ENCODE measurements at regions not wholly inside any gene's neighbourhood (a gene's known extent, or its start where the extent isn't known, plus 50 kb on each side); places are given as distances from the start of the nearest gene placed in this dataset.

DNA sequence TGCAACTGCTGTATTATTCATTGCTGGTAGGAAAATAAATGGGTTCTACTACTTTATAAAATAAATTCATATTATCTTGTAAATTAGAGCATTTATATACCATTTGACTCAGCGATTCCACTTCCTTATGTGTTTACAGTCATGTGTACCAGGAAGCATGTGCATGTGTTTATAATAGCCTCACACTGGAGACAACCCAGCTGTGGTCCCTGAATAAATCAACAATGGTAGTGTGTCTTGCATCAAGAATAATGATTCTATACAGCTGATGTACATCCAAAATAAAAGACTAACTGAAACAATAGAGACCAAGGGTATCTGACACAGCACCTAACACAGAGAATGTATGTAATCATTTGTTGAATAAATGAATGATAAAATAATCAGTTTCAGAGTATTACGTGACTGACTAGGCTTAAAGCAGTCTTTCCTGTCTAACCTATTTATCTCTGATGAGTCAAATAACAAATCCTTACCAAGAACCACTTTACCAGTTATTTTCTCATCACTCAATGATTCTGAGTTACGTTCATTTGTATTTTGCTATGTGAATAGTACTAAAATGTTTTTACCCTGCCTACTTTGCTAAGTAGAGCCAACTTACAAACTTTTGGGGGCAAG is 216.8 kb downstream of the UBE2E3 start:
- H3K9me3 ChIP-seq (ENCODE audit: control insufficient read depth in 2 of 2, insufficient read depth in 1 of 2, low read depth in 1 of 2, low read length in 1 of 2), result no peaks in the 10 kb centered on the region
- H3K27ac ChIP-seq (ENCODE audit: low read depth in 2 of 2, low read length in 1 of 2), result no peak overlapping the region
- no peaks in the 10 kb centered on the region for H3K36me3 ChIP-seq (ENCODE audit: control insufficient read depth in 2 of 2, insufficient read depth in 2 of 2, low read length in 1 of 2)
- no peaks in the 10 kb centered on the region for H3K4me1 ChIP-seq (ENCODE audit: control insufficient read depth in 2 of 2, insufficient read depth in 2 of 2, low read length in 1 of 2)
- WGBS, 2 donors, result 55% methylated on average over 3 of the region's 3 CpGs
- H3K27me3 ChIP-seq (ENCODE audit: control insufficient read depth in 1 of 2, insufficient read depth in 2 of 2, low read length in 2 of 2), result no peaks in the 10 kb centered on the region
- no peak overlapping the region for H3K4me3 ChIP-seq (ENCODE audit: low read depth in 1 of 2, low read length in 2 of 2)

DNA sequence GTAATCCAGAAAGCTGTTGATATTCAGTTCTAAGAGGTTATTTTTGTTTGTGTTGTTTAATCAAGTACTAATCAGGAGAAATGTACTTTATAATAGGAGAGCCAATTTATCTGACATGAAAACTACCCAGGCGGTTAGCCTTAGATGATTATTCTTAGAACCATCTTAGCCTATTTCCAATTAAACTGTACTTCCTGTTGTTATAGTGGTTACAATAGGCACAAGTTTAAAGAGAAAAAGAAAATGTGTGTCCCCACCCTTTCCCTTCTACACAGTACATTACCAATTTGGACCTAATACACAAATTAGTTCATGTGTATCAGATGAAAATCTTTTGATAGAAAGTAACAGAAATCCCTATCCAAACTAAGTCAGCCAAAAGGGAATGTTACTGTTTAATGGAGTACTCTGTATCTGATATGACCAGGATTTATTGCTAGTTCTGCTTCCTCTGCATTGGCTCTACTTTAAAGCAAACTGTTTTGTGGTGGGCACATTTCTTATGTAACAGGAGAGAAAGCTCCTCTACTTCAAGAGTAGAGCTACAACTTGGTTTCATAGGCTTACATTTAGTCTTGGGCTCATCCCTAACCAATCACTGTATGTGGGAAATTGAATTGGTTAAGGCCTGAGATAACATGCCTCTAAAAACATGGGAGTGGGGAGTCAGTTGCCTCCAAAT is 217.9 kb downstream of the UBE2E3 start:
- Histone ChIP-seq H3K27me3 (ENCODE audit: control insufficient read depth in 1 of 2, insufficient read depth in 2 of 2, low read length in 2 of 2) (no peaks in the 10 kb centered on the region), H3K4me3 (ENCODE audit: low read depth in 1 of 2, low read length in 2 of 2) (no peak overlapping the region), H3K36me3 (ENCODE audit: control insufficient read depth in 2 of 2, insufficient read depth in 2 of 2, low read length in 1 of 2) (no peaks in the 10 kb centered on the region), H3K9me3 (ENCODE audit: control insufficient read depth in 2 of 2, insufficient read depth in 1 of 2, low read depth in 1 of 2, low read length in 1 of 2) (no peaks in the 10 kb centered on the region), H3K27ac (ENCODE audit: low read depth in 2 of 2, low read length in 1 of 2) (no peak overlapping the region), H3K4me1 (ENCODE audit: control insufficient read depth in 2 of 2, insufficient read depth in 2 of 2, low read length in 1 of 2) (no peaks in the 10 kb centered on the region)
- 68 to 71% methylated on average over 1 of the region's 1 CpG for WGBS, 2 donors

DNA sequence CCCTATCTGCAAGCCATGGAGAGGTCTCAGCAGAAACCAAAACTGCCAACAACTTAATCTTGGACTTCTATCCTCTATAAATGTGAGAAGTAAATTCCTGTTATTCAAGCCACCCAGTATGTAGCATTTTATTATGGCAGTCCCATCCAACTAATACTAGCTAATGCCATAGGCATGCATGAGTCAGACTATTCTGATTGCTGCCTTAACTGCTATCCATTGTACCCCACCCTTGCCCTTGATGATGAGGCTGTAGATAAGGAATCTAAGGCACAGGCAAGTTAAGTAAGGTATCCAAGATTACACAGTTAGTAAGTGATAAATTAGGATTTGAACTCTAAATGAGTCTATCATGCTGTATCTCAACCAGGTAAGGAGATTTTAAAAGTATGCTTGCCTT is 223.0 kb downstream of the UBE2E3 start:
- Histone ChIP-seq H3K4me3 (ENCODE audit: low read depth in 1 of 2, low read length in 2 of 2) (no peak overlapping the region), H3K36me3 (ENCODE audit: control insufficient read depth in 2 of 2, insufficient read depth in 2 of 2, low read length in 1 of 2) (no peaks in the 10 kb centered on the region), H3K4me1 (ENCODE audit: control insufficient read depth in 2 of 2, insufficient read depth in 2 of 2, low read length in 1 of 2) (no peaks in the 10 kb centered on the region), H3K27ac (ENCODE audit: low read depth in 2 of 2, low read length in 1 of 2) (no peak overlapping the region), H3K9me3 (ENCODE audit: control insufficient read depth in 2 of 2, insufficient read depth in 1 of 2, low read depth in 1 of 2, low read length in 1 of 2) (peaks cover 0 to 3% of the 10 kb centered on the region in 2 donors), H3K27me3 (ENCODE audit: control insufficient read depth in 1 of 2, insufficient read depth in 2 of 2, low read length in 2 of 2) (no peaks in the 10 kb centered on the region)

DNA sequence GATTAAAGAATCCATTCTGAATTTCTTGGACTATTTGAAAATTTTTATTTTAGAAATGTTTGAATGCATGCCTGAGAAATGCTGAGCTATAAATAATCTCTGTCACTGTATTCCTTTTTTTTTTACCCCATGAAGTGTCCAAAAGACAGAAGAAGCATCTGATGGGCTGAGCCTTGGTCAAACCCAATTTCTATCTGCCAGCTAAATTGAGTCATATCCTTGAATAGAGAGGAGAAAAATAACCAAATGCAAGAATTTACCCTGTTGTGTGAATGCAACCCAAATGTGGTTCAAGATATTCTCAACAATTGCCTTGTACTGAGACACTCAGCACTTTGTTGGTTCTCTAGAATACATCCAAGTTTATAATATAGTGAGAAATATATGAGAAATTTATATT is 223.5 kb downstream of the UBE2E3 start:
- Histone ChIP-seq H3K4me1 (ENCODE audit: control insufficient read depth in 2 of 2, insufficient read depth in 2 of 2, low read length in 1 of 2) (no peaks in the 10 kb centered on the region), H3K9me3 (ENCODE audit: control insufficient read depth in 2 of 2, insufficient read depth in 1 of 2, low read depth in 1 of 2, low read length in 1 of 2) (peaks cover 0 to 3% of the 10 kb centered on the region in 2 donors), H3K36me3 (ENCODE audit: control insufficient read depth in 2 of 2, insufficient read depth in 2 of 2, low read length in 1 of 2) (no peaks in the 10 kb centered on the region), H3K27ac (ENCODE audit: low read depth in 2 of 2, low read length in 1 of 2) (no peak overlapping the region), H3K27me3 (ENCODE audit: control insufficient read depth in 1 of 2, insufficient read depth in 2 of 2, low read length in 2 of 2) (no peaks in the 10 kb centered on the region), H3K4me3 (ENCODE audit: low read depth in 1 of 2, low read length in 2 of 2) (no peak overlapping the region)

DNA sequence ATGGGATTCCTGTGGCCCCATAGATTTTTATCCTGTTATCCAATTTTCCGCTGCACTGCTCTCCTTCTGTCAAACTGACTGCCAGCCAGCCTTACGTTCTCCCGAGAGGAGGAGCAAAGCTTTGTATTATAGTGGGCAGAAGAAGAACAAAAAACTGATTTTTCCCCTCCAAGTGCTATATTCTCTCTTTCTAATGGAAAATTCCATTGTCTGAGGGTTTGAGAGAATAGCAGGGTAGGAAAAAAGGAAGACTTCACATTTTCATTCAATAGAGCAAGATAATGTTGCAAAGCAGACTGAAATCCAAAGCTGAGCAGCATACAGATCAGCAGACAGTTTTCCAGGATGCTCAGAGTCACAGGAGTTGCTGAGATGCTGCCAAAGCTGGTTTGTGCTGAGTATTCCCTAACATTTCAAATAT is 238.0 kb downstream of the UBE2E3 start:
- Histone ChIP-seq H3K4me1 (ENCODE audit: control insufficient read depth in 2 of 2, insufficient read depth in 2 of 2, low read length in 1 of 2) (no peaks in the 10 kb centered on the region), H3K4me3 (ENCODE audit: low read depth in 1 of 2, low read length in 2 of 2) (no peak overlapping the region), H3K27ac (ENCODE audit: low read depth in 2 of 2, low read length in 1 of 2) (no peak overlapping the region), H3K36me3 (ENCODE audit: control insufficient read depth in 2 of 2, insufficient read depth in 2 of 2, low read length in 1 of 2) (no peaks in the 10 kb centered on the region), H3K9me3 (ENCODE audit: control insufficient read depth in 2 of 2, insufficient read depth in 1 of 2, low read depth in 1 of 2, low read length in 1 of 2) (no peaks in the 10 kb centered on the region), H3K27me3 (ENCODE audit: control insufficient read depth in 1 of 2, insufficient read depth in 2 of 2, low read length in 2 of 2) (no peaks in the 10 kb centered on the region)
- 88 to 90% methylated on average over 3 of the region's 3 CpGs for WGBS, 2 donors

DNA sequence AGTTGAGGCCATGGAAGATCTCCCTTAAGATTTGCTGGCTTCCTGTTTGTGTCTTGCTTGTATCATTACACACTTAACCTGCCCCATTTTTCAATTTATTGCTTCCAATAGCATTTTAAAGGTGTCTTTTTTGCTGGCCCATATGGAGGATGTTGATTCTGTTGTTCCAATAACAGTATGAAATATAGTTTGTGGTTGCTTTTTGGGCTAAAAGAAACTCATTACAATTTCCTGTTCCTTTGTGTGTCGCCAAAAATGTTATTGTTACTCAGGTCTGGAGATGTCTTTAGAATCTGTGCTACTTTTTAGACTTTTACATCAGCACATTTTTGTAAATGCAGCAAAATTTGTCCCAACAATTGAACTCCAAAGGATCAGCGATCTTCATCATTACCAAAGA is 234.0 kb upstream of the ITGA4 start:
- H3K36me3 ChIP-seq (ENCODE audit: control insufficient read depth in 2 of 2, insufficient read depth in 2 of 2, low read length in 1 of 2), result no peaks in the 10 kb centered on the region
- H3K9me3 ChIP-seq (ENCODE audit: control insufficient read depth in 2 of 2, insufficient read depth in 1 of 2, low read depth in 1 of 2, low read length in 1 of 2), result no peaks in the 10 kb centered on the region
- no peak overlapping the region for H3K4me3 ChIP-seq (ENCODE audit: low read depth in 1 of 2, low read length in 2 of 2)
- no peak overlapping the region for H3K27ac ChIP-seq (ENCODE audit: low read depth in 2 of 2, low read length in 1 of 2)
- H3K27me3 ChIP-seq (ENCODE audit: control insufficient read depth in 1 of 2, insufficient read depth in 2 of 2, low read length in 2 of 2), result no peaks in the 10 kb centered on the region
- WGBS, 2 donors, result 66 to 67% methylated on average over 2 of the region's 2 CpGs
- H3K4me1 ChIP-seq (ENCODE audit: control insufficient read depth in 2 of 2, insufficient read depth in 2 of 2, low read length in 1 of 2), result no peaks in the 10 kb centered on the region

DNA sequence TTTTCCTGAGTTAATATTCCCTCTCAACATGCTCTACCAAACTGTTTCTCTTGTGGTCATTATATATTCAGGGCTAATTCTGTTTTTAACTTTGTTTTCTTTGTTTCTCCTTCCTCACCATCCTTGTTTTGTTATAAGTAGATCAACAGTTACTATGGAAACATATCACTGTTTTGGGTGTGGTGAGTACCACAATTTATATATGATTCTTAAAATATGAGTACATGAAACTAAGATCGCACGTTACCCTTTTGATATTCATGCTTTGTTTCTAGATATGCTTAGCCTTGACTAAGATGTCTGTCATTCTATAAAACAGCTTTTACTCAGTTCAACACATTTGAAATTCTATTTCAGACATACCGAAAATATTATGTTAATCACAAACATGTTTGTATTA is 232.3 kb upstream of the ITGA4 start:
- Histone ChIP-seq H3K36me3 (ENCODE audit: control insufficient read depth in 2 of 2, insufficient read depth in 2 of 2, low read length in 1 of 2) (no peaks in the 10 kb centered on the region), H3K27ac (ENCODE audit: low read depth in 2 of 2, low read length in 1 of 2) (no peak overlapping the region), H3K4me1 (ENCODE audit: control insufficient read depth in 2 of 2, insufficient read depth in 2 of 2, low read length in 1 of 2) (no peaks in the 10 kb centered on the region), H3K4me3 (ENCODE audit: low read depth in 1 of 2, low read length in 2 of 2) (no peak overlapping the region), H3K27me3 (ENCODE audit: control insufficient read depth in 1 of 2, insufficient read depth in 2 of 2, low read length in 2 of 2) (no peaks in the 10 kb centered on the region), H3K9me3 (ENCODE audit: control insufficient read depth in 2 of 2, insufficient read depth in 1 of 2, low read depth in 1 of 2, low read length in 1 of 2) (no peaks in the 10 kb centered on the region)
- WGBS, 2 donors, result 77 to 83% methylated on average over 3 of the region's 3 CpGs

DNA sequence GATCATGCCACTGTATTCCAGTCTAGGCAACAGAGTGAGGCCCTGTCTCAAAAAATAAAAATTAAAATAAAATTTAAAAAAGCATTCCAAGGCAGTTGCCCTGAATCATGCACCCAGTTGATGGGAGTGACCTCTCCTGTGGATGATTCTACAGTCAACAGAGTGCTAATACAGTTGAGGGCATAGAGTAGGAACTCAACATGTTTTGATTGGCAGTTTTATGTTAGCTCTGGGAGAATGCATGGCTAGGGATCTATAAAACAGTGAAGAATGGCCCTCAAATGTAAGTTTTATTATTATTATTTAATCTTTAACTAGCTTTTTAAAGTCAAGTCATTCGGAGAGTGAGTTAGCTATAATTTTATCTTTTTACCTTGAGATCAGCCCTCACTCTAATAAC is 228.5 kb upstream of the ITGA4 start:
- no peaks in the 10 kb centered on the region for H3K4me1 ChIP-seq (ENCODE audit: control insufficient read depth in 2 of 2, insufficient read depth in 2 of 2, low read length in 1 of 2)
- no peaks in the 10 kb centered on the region for H3K27me3 ChIP-seq (ENCODE audit: control insufficient read depth in 1 of 2, insufficient read depth in 2 of 2, low read length in 2 of 2)
- no peaks in the 10 kb centered on the region for H3K9me3 ChIP-seq (ENCODE audit: control insufficient read depth in 2 of 2, insufficient read depth in 1 of 2, low read depth in 1 of 2, low read length in 1 of 2)
- no peaks in the 10 kb centered on the region for H3K36me3 ChIP-seq (ENCODE audit: control insufficient read depth in 2 of 2, insufficient read depth in 2 of 2, low read length in 1 of 2)
- H3K4me3 ChIP-seq (ENCODE audit: low read depth in 1 of 2, low read length in 2 of 2), result no peak overlapping the region
- no peak overlapping the region for H3K27ac ChIP-seq (ENCODE audit: low read depth in 2 of 2, low read length in 1 of 2)
- 77 to 93% methylated on average over 1 of the region's 1 CpG for WGBS, 2 donors

DNA sequence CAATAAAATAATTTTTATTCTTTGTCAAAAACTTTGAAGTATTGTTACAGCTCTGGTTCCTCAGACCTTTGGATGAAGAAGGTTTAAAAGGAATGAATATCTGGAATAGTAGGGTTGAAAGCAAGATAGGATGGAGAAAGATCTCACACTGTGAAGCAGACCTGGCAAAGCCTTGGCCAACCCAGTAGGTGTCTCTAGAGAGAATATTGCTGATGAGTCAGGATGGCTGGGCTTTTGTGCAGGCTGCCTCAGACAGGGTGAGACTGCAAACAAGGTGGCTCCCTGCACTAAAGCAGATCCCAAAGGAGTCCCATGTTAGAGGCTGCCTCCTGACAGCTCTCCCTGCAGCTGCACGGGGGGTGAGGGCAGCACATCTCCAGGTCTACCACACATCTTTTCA is 226.0 kb upstream of the ITGA4 start:
- no peak overlapping the region for H3K27ac ChIP-seq (ENCODE audit: low read depth in 2 of 2, low read length in 1 of 2)
- H3K4me1 ChIP-seq (ENCODE audit: control insufficient read depth in 2 of 2, insufficient read depth in 2 of 2, low read length in 1 of 2), result no peaks in the 10 kb centered on the region
- WGBS, 2 donors, result 93 to 96% methylated on average over 1 of the region's 1 CpG
- H3K36me3 ChIP-seq (ENCODE audit: control insufficient read depth in 2 of 2, insufficient read depth in 2 of 2, low read length in 1 of 2), result no peaks in the 10 kb centered on the region
- H3K9me3 ChIP-seq (ENCODE audit: control insufficient read depth in 2 of 2, insufficient read depth in 1 of 2, low read depth in 1 of 2, low read length in 1 of 2), result no peaks in the 10 kb centered on the region
- no peak overlapping the region for H3K4me3 ChIP-seq (ENCODE audit: low read depth in 1 of 2, low read length in 2 of 2)
- no peaks in the 10 kb centered on the region for H3K27me3 ChIP-seq (ENCODE audit: control insufficient read depth in 1 of 2, insufficient read depth in 2 of 2, low read length in 2 of 2)

DNA sequence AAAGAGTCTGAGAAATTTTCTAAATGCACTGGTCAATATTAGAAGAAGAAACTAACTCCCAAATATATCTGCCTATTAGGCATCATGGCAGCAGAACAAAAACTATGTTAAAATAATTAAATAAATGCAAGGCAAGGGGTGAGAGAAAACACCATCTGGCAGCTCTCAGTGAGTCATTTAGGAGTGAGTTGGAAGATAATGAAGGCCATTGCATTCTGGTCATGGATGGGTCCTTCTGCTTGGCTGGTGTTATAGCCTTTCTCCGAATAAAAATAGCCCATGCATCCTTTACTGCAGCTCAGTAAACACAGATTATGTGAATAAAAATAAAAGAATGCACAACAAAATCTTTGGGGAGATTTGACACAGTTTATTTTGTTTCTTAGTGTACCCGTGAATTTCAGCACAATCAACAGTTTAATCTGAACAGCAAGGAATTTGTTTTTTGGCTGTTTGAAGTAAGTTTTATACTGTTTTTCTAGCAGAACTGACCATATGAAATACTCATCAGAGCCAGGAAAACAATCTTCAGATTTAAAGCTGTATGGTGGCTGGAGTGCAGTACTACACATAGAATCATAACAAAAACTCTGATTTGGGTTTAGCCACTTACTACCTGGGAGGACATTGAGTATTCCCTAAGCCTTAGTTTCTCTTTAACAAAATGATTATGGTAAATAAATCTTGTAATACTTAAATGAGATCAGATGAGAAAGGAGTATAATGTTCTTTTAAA is 225.1 kb upstream of the ITGA4 start:
- WGBS, 2 donors, result 69 to 73% methylated on average over 2 of the region's 2 CpGs
- no peak overlapping the region for H3K27ac ChIP-seq (ENCODE audit: low read depth in 2 of 2, low read length in 1 of 2)
- no peaks in the 10 kb centered on the region for H3K9me3 ChIP-seq (ENCODE audit: control insufficient read depth in 2 of 2, insufficient read depth in 1 of 2, low read depth in 1 of 2, low read length in 1 of 2)
- H3K4me1 ChIP-seq (ENCODE audit: control insufficient read depth in 2 of 2, insufficient read depth in 2 of 2, low read length in 1 of 2), result no peaks in the 10 kb centered on the region
- H3K36me3 ChIP-seq (ENCODE audit: control insufficient read depth in 2 of 2, insufficient read depth in 2 of 2, low read length in 1 of 2), result no peaks in the 10 kb centered on the region
- H3K4me3 ChIP-seq (ENCODE audit: low read depth in 1 of 2, low read length in 2 of 2), result no peak overlapping the region
- no peaks in the 10 kb centered on the region for H3K27me3 ChIP-seq (ENCODE audit: control insufficient read depth in 1 of 2, insufficient read depth in 2 of 2, low read length in 2 of 2)

All from esophagus (tissue), 2 donors.